ENCODE measurements at regions not wholly inside any gene's neighbourhood (a gene's known extent, or its start where the extent isn't known, plus 50 kb on each side); places are given as distances from the start of the nearest gene placed in this dataset.

DNA sequence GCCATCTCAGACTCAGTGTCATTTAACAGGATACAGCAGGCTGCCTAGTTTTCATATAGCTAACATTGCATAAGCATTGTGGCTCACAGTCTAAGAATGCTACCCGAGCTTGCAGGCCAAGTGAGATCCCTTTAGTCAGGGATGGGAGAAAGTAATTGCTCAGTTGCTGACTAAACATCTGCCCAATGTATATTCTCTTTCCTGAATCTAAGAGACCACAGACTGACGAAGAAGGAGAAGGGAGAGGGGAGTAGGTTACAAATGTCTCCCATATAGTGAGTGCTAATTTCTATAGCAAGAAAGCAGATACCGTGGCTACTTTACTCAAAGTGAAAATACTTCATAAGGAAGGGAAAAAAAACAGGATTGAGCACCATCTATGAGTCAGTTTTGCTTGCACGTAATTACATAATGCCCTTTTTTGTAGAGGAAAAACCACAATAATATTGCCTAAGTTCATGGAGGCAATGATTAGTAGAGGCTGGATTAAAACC lies 453.9 kb downstream of the COG6 start:
- peak; percentile 93 for DNase-seq (ENCODE audit: low read depth)

DNA sequence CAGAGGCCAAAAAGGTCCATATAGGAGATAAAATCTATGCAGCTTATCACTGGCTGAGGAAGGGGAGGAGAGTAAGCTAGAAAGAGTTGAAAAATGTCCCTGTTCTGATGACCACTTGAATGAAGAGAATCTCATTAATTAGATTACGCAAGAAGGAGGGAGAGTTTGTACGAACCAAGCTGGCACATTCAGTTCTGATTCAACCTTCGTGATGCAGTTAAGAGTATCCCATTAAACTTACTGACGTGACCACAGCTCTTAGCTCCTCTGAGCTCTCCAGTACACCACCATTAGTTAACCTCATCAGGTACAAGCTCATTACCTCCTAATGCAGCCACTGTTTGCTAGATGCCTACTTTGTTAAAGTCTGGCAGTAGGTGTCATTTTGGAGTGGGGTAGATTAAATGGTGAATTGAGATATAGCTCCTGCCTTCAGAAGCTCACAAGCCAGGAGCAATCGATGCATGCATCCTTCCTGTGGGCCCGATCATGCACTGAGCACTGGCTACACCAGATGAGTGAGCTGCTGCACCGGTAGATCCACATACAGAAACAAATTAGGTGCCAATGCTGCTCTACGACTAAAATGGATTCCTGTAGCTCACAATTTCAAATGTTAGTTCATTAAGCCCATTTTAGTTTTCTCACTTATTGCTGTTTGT lies 458.3 kb downstream of the COG6 start:
- DNase-seq (ENCODE audit: low read depth) = no peak

DNA sequence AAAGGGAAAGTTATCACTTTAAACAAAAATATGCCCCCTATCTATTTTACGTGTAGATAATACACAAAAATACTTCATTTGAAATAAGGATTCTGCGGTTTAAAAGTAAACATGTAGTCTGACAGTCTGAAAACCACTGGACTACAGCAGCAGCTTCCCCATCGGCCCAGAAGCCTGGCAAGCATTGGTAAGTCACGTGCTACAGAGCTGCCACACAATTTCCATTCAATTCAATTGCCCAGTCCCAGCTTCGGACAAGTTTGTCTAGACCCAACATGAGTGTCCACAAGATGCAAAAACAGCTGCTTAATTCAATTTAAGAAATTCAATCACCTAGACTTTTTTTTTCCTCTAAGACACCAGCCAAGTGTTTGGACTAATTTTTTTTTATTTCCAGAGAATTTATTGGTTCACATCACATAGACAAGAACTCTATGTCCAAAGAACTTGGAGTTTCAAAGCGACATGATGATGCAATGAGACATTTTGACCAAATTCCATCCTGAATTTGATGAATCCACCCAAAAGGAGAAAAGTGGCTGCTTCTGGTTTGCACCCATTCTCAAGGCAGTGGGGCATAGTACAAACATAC lies 458.9 kb downstream of the COG6 start:
- DNase-seq (ENCODE audit: low read depth) = no peak

DNA sequence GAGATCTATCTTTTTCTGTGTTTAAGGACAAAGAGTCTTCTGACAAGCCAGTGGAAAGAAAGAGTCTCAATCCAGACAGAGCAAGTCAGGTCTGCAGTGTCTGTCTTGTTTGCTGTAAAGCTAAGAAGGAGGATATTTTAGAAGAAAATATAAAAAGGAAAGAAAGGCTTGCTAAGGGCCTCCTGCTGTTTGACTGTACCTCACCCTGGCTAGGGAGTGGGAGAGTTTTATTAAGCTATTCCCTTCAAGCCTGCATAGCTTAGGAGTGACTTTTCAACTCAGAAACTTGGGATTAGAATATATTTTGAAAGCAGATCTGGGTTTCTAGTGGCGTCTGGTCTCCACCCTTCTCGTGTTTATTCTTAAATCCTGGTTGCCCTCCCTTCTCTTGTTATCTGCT lies 460.0 kb downstream of the COG6 start:
- no peak for DNase-seq (ENCODE audit: low read depth)

DNA sequence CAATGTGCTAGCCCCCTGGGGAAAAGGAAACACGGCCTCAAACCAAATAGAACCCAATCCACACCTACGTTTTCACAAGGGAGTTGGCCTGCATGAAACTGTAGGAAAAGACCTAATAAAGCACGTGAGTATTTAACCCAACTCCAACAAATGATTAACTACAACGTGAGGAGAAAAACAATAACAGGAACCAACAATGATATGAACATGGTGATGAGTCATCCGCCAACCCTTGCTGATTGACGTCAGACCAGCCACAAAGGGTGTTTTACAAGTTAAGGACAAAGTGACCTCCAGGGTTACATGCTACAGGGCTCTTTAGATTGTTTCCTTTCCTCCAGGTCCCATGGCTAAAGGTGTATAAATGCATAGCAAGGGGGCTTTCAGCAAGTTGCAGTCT lies 460.5 kb downstream of the COG6 start:
- DNase-seq (ENCODE audit: low read depth) = peak; percentile 90

DNA sequence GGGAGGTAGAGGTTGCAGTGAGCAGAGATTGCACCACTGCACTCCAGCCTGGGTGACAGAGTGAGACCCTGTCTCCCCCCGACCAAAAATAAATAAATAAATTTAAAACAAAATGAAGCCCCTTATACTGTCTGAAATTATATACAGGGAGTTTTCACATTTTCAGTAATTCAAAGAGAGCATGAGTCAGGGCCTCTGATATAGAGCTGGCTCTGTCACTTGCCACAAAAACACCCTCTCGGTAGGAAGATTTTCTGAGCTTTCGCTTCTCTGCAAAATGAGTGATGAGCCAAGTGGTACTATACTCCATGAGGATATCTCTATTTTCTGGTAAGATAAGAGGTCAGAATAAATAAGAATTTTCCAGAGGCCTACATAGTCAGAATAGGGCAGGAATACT lies 462.9 kb downstream of the COG6 start:
- no peak for DNase-seq (ENCODE audit: low read depth)

DNA sequence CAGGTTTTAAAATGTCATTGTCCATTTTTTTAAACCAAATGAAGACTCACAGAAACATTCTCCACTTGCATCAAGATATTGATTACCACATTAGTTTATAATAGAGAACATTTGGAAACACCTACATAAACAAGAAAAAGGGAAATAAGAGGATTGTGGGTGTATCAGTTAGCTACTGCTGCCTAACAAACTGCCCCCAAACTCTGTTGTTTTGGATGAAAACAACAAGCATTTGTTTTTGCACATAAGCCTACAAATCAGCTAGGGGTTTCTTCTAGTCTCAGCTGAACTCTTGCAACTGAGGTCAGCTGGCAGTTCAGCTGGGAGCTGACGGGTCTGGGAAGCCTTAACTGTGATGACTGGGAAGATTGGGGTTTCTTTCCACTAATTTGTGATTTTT lies 464.4 kb downstream of the COG6 start:
- DNase-seq (ENCODE audit: low read depth) = no peak

DNA sequence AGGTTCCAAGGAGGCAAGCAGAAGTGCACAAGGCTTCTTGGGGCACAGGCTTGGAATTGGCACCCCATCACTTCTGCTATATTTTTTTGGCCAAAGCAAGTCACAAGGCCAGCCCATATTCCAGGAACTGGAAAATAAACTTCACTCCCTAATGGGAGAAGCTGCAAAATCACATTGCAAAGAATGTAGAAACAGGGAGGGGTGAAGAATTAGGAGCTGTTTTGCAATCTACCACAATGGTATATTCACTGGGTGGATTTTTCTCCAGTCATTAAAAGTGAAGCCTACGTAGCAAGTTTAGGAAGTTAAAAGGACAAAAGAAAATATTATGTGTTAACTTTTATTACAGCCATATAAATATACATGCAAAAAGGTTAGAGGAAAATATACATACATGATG lies 464.8 kb downstream of the COG6 start:
- DNase-seq (ENCODE audit: low read depth) = no peak

DNA sequence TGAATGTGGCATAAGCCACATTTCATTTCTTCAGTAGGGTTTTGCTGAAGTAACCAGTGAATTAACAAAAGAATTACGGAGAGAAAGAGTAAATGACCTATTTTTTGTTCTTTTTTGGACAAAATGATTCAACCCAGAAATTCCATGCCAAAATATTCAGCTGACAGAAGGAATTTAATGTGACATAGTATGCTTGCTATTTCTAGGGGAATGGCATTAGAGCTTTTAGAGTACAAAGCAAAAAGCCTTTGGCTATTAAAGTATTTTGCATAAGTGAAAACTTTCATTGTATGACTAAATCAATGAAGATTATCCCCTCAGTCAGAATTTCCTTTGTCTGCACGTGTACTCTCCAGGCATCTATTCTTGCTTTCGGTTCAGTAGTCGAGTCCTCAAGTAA lies 465.3 kb downstream of the COG6 start:
- no peak for DNase-seq (ENCODE audit: low read depth)

DNA sequence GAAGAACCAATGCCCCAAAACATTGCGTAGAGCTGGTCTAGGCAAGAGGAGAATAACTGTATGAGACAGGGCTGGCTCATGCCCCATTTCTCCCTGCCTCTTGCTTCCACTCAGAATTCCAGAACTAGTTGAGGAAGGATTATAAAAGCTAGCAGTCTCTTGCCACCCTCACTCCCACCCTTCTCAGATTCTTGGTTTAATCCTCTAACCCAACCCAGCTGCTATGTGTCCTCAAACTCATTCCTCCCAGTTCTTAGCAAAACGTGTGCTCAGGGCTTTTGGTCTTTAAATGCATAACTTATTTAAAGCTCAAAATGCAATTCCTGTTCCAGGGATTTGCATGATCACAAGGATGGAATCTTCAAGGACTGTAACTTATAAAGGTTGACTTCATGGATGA lies 466.3 kb downstream of the COG6 start:
- no peak for DNase-seq (ENCODE audit: low read depth)

DNA sequence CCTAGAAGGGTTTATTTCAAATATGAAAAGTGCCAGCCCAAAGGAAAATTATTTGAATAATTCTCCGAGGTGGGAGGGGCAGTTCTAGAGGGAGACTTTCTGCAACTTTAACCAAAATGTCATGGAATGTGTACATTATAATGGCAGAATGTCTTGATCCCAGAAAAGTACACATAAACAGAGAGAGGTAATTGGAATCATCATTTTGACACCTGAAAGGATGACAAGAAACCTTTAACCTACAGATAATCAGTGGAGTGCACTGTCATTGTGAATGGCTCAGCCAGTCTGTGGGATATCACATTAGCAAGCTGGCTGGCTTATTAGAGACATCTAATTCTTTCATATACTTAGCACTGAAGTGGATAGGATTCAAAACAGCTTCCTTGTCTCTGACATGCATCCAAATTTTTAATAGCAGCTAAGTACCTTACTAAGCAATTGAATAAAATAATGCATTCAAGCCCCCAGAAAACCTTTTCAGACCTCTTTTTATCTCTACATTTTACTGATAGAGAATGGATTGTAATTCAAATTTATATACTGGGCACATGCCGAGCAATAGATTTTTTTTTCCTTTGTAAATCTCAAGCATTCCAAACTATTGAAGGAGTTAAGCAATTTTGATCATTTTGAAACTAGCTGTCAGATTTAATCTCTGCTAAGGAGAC lies 468.6 kb downstream of the COG6 start:
- DNase-seq (ENCODE audit: low read depth) = no peak

DNA sequence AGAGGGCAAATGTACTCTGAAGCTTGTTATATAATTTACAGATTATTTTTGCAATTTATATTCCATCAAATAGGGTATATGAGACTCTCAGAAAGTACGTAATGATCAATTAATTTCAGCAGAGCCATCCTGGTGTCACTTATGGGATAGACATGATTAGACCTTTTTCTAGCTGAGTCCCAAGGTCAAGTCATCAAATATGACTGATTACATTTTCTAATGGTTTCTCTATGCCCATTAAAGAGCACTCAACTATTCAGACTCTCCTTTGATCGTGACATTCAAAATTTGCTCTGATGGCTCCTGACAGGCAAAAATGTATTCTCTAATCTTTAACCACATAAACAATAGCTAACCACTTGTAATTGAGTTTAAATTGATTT lies 469.2 kb downstream of the COG6 start:
- no peak for DNase-seq (ENCODE audit: low read depth)

DNA sequence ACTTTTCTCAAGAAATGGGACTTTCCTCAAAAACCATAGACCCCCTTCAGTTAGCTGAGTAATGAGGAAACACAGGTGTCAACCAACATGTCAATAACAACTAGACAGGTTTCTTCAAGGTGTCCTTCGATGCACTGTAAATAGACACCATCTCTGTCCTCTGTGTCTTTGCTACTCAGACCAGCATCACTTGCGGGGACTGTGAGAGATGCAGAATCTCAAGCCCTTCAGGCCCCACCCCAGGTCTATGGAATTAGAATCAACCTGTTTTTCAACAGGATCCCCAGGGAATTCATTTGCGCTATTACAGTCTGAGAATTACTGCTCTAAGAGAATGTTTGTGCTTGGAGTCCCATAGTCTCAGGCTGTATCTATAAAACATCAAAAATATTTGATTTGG lies 469.9 kb downstream of the COG6 start:
- DNase-seq (ENCODE audit: low read depth) = no peak

DNA sequence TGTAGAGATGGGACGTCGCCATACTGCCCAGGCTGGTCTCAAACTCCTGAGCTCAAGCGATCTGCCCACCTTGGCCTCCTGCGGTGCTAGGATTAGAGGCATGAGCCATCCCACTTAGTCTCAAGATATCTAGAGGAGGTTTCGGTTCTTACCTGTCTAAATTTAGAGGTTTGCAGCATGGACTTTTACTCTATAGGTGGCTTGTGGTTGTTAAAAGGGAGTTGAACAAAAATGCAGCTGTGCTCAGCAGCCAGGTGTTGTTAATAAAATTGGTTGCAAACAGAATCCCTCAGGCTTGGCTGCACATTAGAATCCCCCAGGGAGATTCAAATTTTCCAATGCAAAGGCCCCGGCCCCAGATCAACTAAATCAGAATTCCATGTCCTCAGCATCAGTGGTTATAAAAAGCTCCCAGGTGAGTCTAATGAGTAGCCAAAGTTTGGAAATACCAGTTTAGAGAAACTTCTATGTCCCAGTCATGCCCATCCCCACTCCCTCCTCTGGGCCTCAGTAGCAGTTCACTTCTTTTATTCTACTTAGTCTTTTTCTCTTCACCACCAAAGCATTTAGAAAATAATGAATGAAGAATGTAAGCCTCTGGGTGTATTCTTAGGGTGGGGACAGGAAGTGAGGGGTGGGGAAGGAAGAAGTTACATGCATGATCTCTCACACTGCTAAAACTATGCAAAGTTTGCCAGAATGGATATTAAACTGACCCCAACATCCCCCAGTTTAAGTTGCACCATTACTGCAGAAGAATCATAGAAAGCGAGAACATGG lies 471.0 kb downstream of the COG6 start:
- DNase-seq (ENCODE audit: low read depth) = no peak

DNA sequence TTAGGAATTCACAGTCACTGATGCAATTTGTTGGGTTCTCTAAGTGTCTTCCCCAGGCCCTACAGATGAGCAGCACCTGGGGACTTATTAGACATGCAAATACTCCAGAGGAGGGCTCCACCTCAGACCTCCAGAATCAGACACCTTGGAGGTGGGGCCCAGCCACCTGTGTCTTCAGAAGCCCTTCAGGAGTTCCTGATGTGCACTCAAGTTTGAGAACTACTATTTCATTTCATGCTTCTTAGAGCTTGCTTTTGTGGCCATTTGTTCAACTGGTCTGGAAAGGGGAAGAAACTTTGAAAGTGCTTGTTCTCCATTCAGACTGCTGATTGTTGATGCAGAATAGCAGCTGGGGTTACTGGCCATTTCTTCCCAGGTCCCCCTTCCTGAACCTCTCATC lies 472.0 kb downstream of the COG6 start:
- no peak for DNase-seq (ENCODE audit: low read depth)

DNA sequence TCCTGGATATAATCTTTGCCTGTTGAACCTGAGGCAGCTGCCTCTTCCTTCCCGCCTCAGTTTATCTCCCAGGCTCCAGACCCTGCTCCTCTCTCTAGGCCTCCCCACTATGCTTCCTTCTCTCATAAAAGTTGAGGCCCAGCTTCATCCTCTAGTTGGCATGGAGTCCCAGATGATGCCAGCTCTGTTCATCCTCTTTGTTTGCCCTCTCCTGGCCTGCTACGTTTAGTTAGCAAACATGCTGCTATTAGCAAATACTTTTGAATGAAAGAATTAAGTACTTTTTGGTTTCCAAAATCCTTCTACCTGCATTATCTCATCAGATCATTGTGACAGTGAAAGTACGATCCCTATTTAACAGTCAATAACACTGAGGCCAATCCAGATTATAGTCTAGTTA lies 472.5 kb downstream of the COG6 start:
- no peak for DNase-seq (ENCODE audit: low read depth)

DNA sequence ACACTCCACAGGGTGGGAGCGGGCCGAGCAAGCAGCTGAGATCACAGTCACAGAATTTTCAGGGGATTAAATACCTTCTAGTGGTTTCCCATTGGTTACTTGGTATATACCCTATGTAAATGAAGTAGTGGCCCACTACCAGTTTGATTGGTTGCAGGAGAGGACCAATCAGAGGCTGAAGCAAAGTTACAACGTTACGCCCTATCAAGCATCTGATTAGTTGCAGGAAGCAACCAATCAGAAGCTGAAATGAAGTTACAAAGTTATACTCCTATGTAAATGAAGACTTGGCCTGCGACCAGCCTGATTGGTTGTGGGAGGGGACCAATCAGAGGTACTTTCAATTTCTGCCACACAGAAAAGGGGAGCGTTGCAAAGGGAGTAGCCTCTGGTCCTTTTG lies 474.0 kb downstream of the COG6 start:
- DNase-seq (ENCODE audit: low read depth) = no peak

DNA sequence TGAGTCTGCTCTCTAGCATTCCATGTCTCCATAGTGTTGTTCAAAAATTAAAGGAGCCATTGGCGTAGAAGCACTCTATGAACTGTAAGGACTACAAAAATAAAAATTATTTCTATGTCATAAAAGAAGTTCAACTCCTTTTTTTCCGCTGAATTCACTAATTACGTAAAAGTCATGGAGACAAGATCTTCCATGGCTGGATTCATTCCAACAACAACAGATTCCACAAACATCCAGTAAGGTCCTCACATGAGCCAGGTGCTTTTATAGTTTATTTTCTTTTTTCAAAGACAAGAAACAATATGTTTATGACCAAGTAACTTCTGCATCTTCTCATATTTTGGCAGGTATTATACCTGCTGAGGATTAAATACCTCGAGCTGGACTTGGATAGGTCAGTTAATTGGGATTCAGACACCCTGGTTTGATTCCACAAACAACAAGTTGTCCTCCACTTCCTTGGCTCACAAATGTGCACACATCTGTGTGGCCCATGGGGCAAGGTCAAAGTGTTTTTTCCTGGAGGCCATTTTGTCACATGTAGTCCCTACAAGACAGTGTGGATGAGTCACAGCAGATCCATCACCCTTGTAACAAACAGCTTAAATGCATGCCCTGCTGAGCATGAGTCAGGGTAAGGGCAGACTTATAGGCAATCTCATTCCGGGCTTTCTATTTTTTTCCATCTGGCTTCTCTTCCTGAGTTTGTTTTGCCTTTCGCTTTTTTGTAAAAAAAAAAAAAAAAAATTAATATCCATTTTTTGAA lies 475.6 kb downstream of the COG6 start:
- DNase-seq (ENCODE audit: low read depth) = peak; percentile 86

DNA sequence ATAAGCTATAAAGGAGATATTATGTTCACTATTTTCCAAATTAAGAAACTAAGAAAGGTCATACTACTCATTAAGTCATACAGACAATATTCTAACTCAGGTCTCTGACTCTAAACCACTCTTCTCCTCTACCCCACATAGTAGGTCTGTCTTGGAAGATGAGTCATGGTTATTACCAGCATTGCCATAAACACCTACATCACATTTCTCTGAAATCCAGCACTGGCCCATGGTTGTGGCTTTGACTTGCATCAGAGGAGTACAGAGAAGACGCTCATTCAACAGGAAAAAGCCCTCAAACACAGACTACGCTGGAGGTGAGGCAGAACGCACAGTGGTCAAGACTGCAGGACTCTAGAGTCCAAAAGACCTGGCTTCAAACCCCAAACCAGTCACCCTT lies 476.8 kb downstream of the COG6 start:
- DNase-seq (ENCODE audit: low read depth) = no peak

DNA sequence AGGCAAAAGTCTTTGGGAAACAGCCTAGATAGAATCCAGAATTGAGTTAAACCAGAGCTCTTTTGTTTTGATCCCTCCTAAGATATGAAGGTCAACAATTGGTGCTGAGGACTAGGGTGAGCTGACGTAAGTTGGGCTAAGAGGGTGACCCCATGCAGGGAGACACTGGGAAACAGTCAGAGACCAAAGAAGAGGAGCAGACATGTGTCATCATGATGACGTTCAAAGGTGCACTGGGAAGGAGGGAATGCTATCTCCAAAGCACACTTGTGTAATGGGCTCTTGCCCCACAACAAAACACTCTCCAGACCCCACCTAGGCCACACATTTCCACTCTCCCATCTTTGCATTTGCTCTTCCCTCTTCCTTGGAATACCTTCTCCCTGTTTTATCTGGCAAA lies 481.4 kb downstream of the COG6 start:
- DNase-seq (ENCODE audit: low read depth) = no peak

DNA sequence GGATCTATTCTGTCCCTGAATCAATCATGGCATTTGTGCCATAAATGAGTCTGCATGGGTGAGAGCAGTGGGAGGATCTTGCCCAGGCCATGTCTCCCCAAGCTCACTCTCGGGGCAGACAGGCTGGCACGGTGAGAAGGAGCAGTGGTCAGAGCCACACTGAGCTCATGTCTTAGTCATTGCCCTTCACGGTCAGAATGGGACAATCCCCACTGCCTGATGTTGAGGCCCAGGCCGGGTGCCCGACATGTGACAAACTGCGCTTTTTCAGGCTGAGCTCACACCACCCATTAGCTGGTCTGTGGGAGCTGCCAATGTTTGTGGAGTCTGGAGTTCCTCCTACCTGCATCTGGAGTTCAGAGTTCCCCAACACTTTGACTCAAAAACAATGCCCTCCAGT lies 481.9 kb downstream of the COG6 start:
- no peak for DNase-seq (ENCODE audit: low read depth)

Measured in HT1080 (cell line).